ENCODE measurements at regions not wholly inside any gene's neighbourhood (a gene's known extent, or its start where the extent isn't known, plus 50 kb on each side); places are given as distances from the start of the nearest gene placed in this dataset.

DNA sequence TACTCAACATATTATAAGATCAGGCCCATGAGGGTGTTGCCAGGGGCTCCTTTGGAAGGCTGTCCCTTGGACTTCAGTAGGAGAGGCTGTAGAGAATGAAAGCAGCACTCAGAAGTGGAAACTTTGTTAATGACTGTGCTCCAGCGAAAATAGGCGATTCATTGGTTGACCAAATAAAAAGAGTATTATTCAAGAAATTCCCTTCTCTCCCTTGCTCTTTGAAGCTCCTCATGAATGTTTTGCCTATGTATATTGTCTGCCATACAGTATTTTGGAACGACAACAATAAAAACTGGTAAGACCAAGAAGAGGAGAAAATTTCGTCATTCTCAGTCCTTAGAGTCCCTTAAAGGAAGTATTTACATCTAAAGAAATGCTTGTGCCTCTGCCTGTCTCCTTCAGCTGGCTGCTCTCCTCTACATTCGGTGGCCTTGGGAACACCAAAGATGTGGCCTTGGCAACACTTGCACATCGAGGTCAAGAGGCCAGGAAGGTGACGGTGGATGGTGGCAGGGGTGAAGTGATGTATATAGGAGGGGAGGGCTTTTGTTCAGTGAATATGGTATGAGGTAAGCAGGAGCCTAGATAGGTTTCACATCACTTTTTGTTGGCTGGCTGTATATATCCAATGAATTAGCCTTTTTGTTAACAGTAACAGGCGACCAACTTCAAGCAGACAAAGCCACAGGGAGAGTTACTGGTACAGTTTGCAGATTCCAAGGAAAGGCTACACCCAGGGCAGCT lies 95.0 kb upstream of the ACTBL2 start:
- DNase-seq: no peak

- no peak for DNase-seq
Measured at GRCh38 chr5:57576317-57576716, 93.7 kb upstream of the ACTBL2 start.

DNA sequence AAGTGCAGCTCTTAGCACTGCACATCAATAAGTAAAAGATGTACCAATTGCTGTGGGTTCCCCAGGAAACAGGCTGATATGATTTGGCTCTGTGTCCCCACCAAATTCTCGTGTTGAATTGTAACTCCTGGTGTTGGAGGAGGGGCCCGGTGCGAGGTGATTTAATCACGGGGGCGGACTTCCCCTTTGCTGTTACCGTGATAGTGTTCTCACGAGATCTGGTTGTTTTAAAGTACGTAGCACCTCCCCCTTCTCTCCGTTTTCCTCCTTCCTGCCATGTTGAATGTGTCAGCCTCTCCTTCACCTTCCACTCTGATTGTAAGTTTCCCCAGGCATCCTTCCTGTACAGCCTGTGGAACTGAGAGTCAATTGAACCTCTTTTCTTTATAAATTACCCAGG lies 93.2 kb upstream of the ACTBL2 start:
- no peak for DNase-seq

- DNase-seq: no peak
Measured at GRCh38 chr5:57572461-57572860, 89.8 kb upstream of the ACTBL2 start.

- no peak for DNase-seq
Measured at GRCh38 chr5:57569601-57570000, 87.0 kb upstream of the ACTBL2 start.

DNA sequence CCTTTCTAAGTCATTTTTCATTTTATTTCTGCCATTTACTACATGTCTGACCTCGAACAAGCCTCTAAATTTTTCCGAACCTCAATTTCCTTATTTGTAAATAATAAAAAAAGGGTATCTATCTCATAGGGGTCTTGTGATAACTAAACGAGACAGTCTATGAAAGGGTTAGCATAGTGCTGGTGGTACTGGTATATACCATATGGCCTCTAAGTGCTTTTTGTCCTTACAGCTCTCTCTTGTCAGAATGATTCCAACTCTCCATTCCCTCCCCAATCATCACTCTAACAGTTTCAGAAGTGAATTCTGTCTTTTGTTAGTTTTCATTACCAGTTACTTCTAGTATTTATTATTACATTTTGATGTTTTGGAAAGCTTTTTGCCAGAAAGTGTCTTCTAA lies 85.5 kb upstream of the ACTBL2 start:
- no peak for DNase-seq

- no peak for DNase-seq
Measured at GRCh38 chr5:57566914-57567313, 84.3 kb upstream of the ACTBL2 start.

DNA sequence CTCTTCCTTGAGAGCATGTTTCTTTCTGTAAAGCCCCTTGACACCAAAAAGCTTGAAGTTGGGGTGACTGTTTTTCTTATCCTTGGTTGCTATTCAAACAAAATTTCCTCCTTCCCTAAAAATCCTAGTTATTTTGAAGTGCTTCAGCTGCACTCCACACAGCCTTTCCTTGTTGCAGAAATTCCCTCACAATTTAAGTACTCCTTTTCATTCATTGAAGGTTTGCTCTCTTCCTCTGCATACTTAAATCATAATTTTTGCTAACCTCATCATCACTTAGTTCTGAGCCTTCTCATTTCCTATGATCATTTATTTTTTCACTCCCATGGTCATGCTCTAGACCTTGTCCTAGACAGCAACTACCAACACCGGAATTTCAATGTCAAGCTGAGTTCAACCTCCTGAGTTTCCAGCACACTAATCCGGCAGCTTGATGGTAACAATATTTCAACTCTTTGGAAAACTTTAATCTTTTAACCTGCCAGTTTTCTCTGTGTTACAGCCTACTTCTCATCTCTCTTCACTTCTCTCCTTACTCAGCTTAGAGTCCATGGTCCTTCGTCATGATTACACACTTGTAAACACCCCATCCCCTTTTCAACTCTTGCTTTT lies 78.7 kb upstream of the ACTBL2 start:
- no peak for DNase-seq

DNA sequence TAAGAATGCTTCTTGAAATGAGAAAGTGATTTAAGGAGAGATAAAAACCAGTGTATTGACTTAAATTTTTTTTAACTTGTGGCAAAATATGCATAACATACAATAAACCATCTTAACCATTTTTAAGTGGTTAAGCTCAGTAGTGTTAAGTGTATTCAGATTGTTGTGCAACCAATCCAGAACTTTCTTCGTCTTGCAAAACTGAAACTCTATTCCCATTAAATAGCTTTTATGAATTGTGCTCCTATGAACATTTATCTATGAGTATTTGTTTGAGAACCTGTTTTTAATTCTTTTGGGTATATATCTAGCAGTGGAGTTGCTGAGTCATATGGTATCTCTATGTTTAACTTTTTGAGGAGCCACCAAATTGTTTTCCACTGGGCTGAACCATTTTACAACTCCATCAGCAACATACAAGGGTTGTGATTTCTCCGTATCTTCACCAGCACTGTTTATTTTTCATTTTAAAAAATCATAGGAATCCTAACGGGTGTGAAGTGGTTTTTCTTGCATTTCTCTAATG lies 76.6 kb upstream of the ACTBL2 start:
- DNase-seq: no peak

DNA sequence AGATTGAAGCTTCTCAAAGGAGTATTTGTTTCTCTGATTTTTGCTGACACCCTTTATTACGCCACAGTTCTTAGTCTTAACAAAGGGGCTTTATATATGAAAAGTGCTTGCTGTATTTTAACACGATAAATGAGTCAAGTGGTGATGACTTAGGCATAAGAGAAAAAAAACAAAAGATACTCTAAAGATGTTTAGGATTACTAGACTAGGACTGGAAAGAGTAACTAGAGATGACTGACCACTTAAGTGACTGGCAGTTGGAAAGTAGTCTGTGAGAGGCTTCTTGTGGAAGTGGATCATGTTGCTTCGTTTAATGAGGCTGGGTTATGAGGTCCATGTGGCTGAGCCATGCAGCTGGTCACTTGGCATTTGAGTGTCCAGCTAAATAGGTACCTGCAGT lies 69.4 kb upstream of the ACTBL2 start:
- no peak for DNase-seq

GRCh38 chr5:57551251-57551650 lies 68.6 kb upstream of the ACTBL2 start:
- DNase-seq: no peak

DNA sequence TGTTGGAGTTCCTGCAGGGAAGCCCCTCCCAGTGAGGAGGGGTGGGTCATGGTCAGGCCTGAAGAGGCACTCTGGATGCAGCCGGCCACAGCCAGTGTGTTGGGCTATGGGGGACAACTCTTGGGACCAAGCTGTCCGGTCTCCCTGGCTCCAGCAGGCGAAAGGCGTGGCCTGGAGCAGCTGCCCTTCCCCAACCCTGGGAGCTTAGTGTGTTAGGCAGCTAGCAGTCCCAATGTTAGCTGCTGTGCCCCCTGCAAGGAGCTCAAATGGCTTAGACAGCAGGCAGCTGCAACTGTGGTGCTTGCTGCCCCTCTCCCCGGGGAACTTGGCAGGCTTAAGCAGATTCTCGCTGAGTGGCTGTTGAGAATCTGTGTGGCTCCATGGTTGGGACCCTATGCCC lies 67.5 kb upstream of the ACTBL2 start:
- no peak for DNase-seq

- DNase-seq: no peak
Measured at GRCh38 chr5:57549566-57549965, 67.0 kb upstream of the ACTBL2 start.

DNA sequence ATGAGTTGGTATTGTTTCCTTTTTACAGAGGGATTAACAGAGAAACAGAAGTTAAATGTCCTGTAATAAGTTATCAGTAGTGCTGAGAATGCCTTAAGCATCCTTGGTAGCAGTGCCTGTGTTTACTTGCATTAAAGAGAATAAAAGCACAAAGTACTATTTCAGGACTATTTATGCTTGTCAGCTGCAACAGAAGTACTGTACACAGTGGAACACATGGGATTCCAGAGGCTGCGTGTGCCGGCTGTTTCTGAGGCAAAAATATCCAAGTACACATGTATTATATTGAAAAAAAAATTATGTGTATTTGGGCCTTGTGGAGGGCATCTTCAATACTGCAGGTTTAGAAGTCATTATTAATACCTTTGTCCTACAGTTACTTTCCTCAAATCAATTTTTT lies 58.2 kb upstream of the ACTBL2 start:
- DNase-seq: no peak

- DNase-seq: no peak
Measured at GRCh38 chr5:57539281-57539701, 56.7 kb upstream of the ACTBL2 start.

- DNase-seq: no peak
Measured at GRCh38 chr5:57538341-57538955, 55.8 kb upstream of the ACTBL2 start.

DNA sequence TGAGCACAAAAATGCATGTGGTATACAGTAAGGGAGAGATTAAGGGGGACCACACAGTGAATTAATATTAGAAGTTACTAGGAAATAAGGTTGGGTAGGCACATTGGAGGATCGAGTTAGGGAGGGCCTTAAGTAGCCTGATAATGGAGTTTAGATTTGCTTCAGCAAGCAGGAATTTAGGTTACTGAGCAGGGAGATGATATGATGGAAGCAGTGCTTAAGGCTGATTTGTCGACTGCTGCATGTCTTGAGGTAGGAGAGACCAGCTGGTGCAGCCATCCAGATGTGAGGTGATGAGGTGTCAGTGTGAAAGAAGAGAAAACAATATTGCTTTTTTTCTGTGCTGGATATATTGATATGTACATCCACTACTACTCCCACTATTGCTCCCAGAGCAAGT lies 55.2 kb upstream of the ACTBL2 start:
- DNase-seq: no peak

DNA sequence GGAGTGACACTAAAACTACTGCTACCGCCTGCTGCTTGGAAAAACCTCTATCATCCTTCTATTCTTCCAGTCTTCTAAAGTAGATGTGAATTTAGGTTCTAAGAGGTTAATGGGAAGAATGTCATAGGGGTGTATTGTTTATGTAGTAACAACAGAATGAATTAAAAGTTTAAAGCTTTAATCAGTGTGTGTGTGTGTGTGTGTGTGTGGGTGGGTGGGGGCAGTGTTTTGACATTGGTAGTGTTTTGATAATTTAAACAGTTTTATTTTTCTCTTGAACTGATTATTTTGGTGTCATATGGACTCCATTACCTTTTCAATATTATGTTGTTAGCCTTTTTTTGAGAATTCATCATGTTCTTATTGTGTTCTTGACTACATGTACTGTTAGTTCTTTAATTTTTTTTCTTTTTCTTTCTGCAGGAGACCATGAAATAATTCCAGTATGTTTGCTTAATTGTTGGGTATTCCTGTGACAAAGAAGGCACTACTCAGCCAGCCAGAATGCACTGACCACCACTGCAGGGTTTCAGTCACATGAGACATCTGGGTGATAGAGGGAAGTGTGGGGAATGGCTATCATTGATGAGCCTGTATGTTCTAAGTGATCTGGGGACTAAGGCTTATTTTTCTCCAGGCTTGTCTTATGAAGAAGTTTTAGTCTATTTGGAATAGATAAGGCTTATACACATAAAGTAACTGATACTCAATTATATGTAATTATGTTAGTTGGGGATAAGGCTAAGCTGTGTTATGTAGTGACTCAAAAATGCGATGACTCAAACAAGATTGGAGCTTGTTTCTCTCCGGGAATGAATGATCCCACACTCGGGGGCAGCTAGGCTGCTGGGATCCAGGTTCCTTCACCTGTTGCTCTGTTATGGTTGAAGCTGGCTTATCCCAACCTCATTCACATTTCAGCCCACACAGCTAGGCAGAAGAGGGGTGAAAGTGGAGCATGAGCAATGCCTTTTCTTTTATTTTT lies 50.2 kb upstream of the ACTBL2 start:
- no peak for DNase-seq
